Esophagus muscularis mucosa (tissue), 4 donors: ENCODE measurements at regions not wholly inside any gene's neighbourhood (a gene's known extent, or its start where the extent isn't known, plus 50 kb on each side); places are given as distances from the start of the nearest gene placed in this dataset.

Experiments used
- DNase-seq: peaks from one replicate; pipeline ENCODE4 v3.0.0-alpha.2; 2017; ENCODE audit errors: extremely low spot score
- H3K27ac ChIP-seq, 4 donors: fragments of 200-600 bp; sonication (generic); replicated peaks in 1 of 4; 1 replicate in 3 of 4; 2 replicates in 1 of 4; pipeline ENCODE4 v1.5.1; 2016 to 2019; ENCODE audit warnings: mild to moderate bottlenecking in 1 of 4
- H3K27me3 ChIP-seq, 4 donors: fragments of 200-600 bp; sonication (generic); one replicate each; pipeline versions ENCODE4 v1.5.1 to v1.6.0; 2016 to 2019
- H3K36me3 ChIP-seq, 4 donors: fragments of 200-600 bp; sonication (generic); one replicate each; pipeline ENCODE4 v1.5.1; 2016 to 2019
- H3K4me1 ChIP-seq, 4 donors: fragments of 200-600 bp; sonication (generic); one replicate each; pipeline ENCODE4 v1.5.1; 2016 to 2019
- H3K4me3 ChIP-seq, 4 donors: fragments of 200-600 bp; sonication (generic); 1 replicate in 2 of 4; 2 replicates in 2 of 4; pipeline ENCODE4 v1.5.1; 2016 to 2019; ENCODE audit warnings: mild to moderate bottlenecking in 4 of 4, moderate library complexity in 1 of 4
- H3K9me3 ChIP-seq, 4 donors: fragments of 200-600 bp; sonication (generic); 1 replicate in 3 of 4; 2 replicates in 1 of 4; pipeline ENCODE4 v1.5.1; 2016 to 2019
- EP300 ChIP-seq: sonication (generic); formaldehyde crosslinking; IDR thresholded peaks from one replicate; pipeline ENCODE4 v1.6.1; 2017; ENCODE audit warnings: antibody characterized with exemption
- POLR2A ChIP-seq: fragments of 450-650 bp; IDR thresholded peaks from one replicate; pipeline ENCODE4 v1.6.1; 2017; ENCODE audit warnings: antibody characterized with exemption, moderate library complexity, mild to moderate bottlenecking, low read depth
- POLR2AphosphoS5 ChIP-seq, 2 donors: sonication (generic); formaldehyde crosslinking; IDR thresholded peaks; one replicate each; pipeline ENCODE4 v1.6.1; 2017; ENCODE audit warnings: antibody characterized with exemption in 2 of 2
- WGBS: methylation state at CpG from one replicate; pipeline ENCODE4 v1.1.5; 2018; 5-methylcytosine and 5-hydroxymethylcytosine counted together
- intact Hi-C: fragments of 100-400 bp; cut with DNase I; formaldehyde crosslinking; loops from one replicate; pipeline ENCODE4 v1.15.1; 2023
- TF ChIP-seq, protein P1 (sequence below), 3 experiments: fragments of 200-600 bp in 2 of 3; fragments of 450-650 bp in 1 of 3; sonication (generic) in 2 of 3; IDR thresholded peaks; one replicate each; pipeline ENCODE4 v1.5.1; 2017 to 2019; ENCODE audit warnings: antibody characterized with exemption in 3 of 3, mild to moderate bottlenecking in 2 of 3, moderate library complexity in 1 of 3

DNA sequence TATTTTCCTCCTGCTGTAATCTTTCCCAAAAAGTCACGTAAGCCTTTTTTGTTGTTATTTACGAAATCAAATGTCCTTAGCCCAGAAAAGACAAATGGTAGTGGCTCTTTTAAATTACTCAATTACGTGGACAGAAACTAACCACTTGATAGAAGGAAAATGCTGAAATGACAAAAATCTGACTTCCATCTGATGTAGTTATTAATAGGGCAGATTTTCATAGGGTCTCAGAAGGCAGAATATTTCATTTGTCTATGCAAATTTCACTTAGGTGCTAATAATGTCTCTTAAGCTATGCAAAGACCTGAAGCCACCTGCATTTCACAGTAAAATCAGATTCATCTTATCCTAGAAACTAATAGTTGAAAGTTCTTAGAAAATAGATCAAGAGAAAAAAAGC, 295.7 kb downstream of the TMA16 start:
- Histone ChIP-seq H3K27ac (no peak overlapping the region), H3K4me3 (no peak overlapping the region), H3K36me3 (no peaks in the 10 kb centered on the region), H3K27me3 (no peaks in the 10 kb centered on the region), H3K4me1 (no peaks in the 10 kb centered on the region), H3K9me3 (no peaks in the 10 kb centered on the region)
- no peak for TF ChIP-seq POLR2AphosphoS5 (IDR thresholded peaks at IDR 0.05)
- TF ChIP-seq, protein P1, sequence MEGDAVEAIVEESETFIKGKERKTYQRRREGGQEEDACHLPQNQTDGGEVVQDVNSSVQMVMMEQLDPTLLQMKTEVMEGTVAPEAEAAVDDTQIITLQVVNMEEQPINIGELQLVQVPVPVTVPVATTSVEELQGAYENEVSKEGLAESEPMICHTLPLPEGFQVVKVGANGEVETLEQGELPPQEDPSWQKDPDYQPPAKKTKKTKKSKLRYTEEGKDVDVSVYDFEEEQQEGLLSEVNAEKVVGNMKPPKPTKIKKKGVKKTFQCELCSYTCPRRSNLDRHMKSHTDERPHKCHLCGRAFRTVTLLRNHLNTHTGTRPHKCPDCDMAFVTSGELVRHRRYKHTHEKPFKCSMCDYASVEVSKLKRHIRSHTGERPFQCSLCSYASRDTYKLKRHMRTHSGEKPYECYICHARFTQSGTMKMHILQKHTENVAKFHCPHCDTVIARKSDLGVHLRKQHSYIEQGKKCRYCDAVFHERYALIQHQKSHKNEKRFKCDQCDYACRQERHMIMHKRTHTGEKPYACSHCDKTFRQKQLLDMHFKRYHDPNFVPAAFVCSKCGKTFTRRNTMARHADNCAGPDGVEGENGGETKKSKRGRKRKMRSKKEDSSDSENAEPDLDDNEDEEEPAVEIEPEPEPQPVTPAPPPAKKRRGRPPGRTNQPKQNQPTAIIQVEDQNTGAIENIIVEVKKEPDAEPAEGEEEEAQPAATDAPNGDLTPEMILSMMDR (IDR thresholded peaks at IDR 0.05), result no peak
- TF ChIP-seq EP300, result no peak
- no peak for TF ChIP-seq POLR2A
- no peak for DNase-seq
- intact Hi-C loops, result no loop called here
- 86% methylated on average over 3 of the region's 3 CpGs for WGBS

DNA sequence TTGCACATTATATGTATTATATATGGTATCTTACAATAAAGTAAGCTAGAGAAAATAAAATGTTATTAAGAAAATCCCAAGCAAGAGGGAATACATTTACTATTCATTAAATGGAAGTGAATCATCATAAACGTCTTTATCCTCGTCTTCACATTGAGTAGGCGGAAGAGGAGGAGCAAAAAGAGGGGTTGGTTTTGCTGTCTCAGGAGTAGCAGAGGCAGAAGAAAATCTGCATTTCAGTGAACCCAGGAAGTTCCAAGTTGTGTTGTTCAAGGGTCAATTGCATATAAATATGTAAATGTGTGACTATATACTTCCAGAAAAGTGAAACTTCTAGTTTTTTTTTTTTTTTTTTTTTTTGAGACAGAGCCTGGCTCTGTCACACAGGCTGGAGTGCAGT, 301.4 kb downstream of the TMA16 start:
- no peaks in the 10 kb centered on the region for H3K27me3 ChIP-seq
- no peaks in the 10 kb centered on the region for H3K4me1 ChIP-seq
- 84% methylated on average over 3 of the region's 3 CpGs for WGBS
- intact Hi-C loops, result no loop called here
- H3K36me3 ChIP-seq, result no peaks in the 10 kb centered on the region
- no peak for TF ChIP-seq EP300
- TF ChIP-seq, protein P1 (IDR thresholded peaks at IDR 0.05), result no peak
- TF ChIP-seq POLR2AphosphoS5 (IDR thresholded peaks at IDR 0.05), result no peak
- no peak for TF ChIP-seq POLR2A
- no peak overlapping the region for H3K4me3 ChIP-seq
- DNase-seq, result no peak
- no peak overlapping the region for H3K27ac ChIP-seq
- H3K9me3 ChIP-seq, result no peaks in the 10 kb centered on the region

DNA sequence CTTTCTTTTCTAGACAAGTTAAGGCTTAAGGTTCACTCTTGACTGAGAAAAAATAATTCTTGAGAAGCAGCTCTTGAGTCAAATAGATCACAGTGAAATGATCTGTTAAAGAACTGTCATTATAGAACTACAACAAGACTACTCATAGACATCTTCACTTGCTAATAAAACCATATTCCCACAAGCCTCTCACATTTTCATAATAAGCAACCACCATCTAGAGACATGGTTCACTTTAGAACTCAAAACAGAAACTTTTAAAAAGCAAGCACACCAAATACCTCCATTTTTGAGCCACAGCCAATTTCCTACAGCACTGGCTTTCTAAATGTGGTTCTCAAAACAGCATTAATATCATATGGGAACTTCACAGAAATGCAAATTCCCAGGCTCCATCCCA, 309.5 kb downstream of the TMA16 start:
- TF ChIP-seq, protein P1 (IDR thresholded peaks at IDR 0.05), result no peak
- TF ChIP-seq POLR2AphosphoS5 (IDR thresholded peaks at IDR 0.05) (no peak), POLR2A (no peak), EP300 (no peak)

DNA sequence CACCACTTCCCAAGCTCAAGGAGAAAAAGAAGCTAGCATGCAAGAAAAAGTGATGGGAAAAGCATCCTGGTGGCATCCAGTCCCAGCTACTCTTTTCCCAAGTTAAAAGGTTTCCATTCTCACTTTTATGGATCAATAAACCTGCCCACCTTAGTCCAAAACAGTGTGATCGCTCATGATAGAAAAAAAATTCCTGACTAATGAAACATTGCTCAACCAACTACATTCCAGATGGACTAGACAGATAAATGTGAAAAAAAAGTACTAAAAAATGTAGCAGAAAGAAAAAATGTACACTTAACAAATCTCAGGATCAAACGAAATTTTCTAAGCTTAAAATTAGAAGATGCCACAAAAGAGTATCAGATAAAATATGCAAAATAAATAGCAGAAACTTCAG, 312.2 kb downstream of the TMA16 start:
- no peak overlapping the region for H3K27ac ChIP-seq
- no peaks in the 10 kb centered on the region for H3K27me3 ChIP-seq
- TF ChIP-seq, protein P1 (IDR thresholded peaks at IDR 0.05), result no peak
- no peak for TF ChIP-seq EP300
- intact Hi-C loops, result no loop called here
- H3K4me3 ChIP-seq, result no peak overlapping the region
- no peak for DNase-seq
- no peaks in the 10 kb centered on the region for H3K9me3 ChIP-seq
- WGBS, result 71% methylated on average over 2 of the region's 2 CpGs
- H3K36me3 ChIP-seq, result no peaks in the 10 kb centered on the region
- no peaks in the 10 kb centered on the region for H3K4me1 ChIP-seq

More for the DNA sequence above, 309.5 kb downstream of the TMA16 start:
- no peaks in the 10 kb centered on the region for H3K27me3 ChIP-seq
- H3K9me3 ChIP-seq, result no peaks in the 10 kb centered on the region
- no peak overlapping the region for H3K27ac ChIP-seq
- H3K36me3 ChIP-seq, result no peaks in the 10 kb centered on the region
- no peak for DNase-seq
- intact Hi-C loops, result no loop called here
- no peak overlapping the region for H3K4me3 ChIP-seq
- no peaks in the 10 kb centered on the region for H3K4me1 ChIP-seq

DNA sequence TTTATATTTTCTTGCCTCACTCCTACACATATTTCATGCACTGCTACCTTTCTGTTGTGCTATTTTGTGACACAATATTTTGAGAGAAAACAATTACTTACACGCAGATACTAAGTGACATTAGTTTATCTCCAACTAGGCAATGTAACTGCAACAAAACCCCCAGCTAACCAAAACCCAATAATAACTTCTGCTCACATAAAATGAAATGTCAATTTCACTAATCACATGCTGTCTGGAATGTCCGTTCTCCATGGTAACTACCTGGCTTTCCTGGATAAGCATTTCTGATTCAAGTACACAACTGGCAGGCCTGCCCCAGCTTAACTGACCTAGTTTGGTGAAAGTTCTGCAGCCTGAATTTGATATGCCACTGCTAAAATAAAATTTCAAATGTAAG, 313.5 kb downstream of the TMA16 start:
- intact Hi-C loops, result no loop called here
- Histone ChIP-seq H3K27me3 (no peaks in the 10 kb centered on the region), H3K4me3 (no peak overlapping the region), H3K36me3 (no peaks in the 10 kb centered on the region), H3K27ac (no peak overlapping the region), H3K4me1 (no peaks in the 10 kb centered on the region), H3K9me3 (no peaks in the 10 kb centered on the region)
- WGBS, result 86% methylated on average over 2 of the region's 2 CpGs
- TF ChIP-seq EP300 (no peak), POLR2AphosphoS5 (IDR thresholded peaks at IDR 0.05) (no peak), POLR2A (no peak)
- TF ChIP-seq, protein P1 (IDR thresholded peaks at IDR 0.05), result no peak
- no peak for DNase-seq
